ENCODE measurements at regions not wholly inside any gene's neighbourhood (a gene's known extent, or its start where the extent isn't known, plus 50 kb on each side); places are given as distances from the start of the nearest gene placed in this dataset.

- Histone ChIP-seq H3K79me2 (ENCODE audit: control insufficient read depth, insufficient read depth, low read length) (no peaks in the 10 kb centered on the region), H3K9me3 (replicated peaks; ENCODE audit: control insufficient read depth, insufficient read depth, low read depth, low read length) (no peaks in the 10 kb centered on the region), H3K27ac (ENCODE audit: extremely low read depth, low read depth, low read length) (no peak overlapping the region), H3K4me3 (no peak overlapping the region), H3K4me1 (replicated peaks in 1 of 2; ENCODE audit: control insufficient read depth in 2 of 2, insufficient read depth in 2 of 2, low read length in 2 of 2) (peaks cover 0 to 27% of the 10 kb centered on the region in 2 experiments; a peak in 1 of 5 replicates), H3K4me2 (ENCODE audit: insufficient read depth, low read length) (no peak overlapping the region), H3K27me3 (ENCODE audit: control insufficient read depth in 2 of 2, insufficient read depth in 2 of 2, low read length in 2 of 2) (no peaks in the 10 kb centered on the region), H4K20me1 (replicated peaks; ENCODE audit: control insufficient read depth, insufficient read depth, low read length) (0 out of 2 replicates have a peak, but pooled peaks cover 7% of the 10 kb centered on the region), H3K9ac (ENCODE audit: insufficient read depth in 1 of 2, low read depth in 2 of 2, low read length in 2 of 2) (no peak overlapping the region), H2AFZ (ENCODE audit: low read depth, low read length) (no peak overlapping the region), H3K36me3 (ENCODE audit: control insufficient read depth, insufficient read depth, low read length) (no peaks in the 10 kb centered on the region), H3K9me1 (ENCODE audit: control insufficient read depth, insufficient read depth, low read length) (no peaks in the 10 kb centered on the region)
- no TSS peak for BruUV-seq (replicated peaks)
- POLR2A ChIA-PET: no interaction called here
- no peak for DNase-seq (ENCODE audit: extremely low read depth in 1 of 4, low spot score in 3 of 4)
- CTCF ChIA-PET (ENCODE audit: low intra/inter-chr PET ratio): interaction anchor here (0.6 kb wide), 1 partner anchor 203 kb away, joined by 4 read pairs; no protein-coding TSS in a partner anchor
- no peak for FAIRE-seq
- no peak for ATAC-seq
- in situ Hi-C loops (cut with MboI) (loop anchor here (10.0 to 25.0 kb wide), 2 partner anchors 84 to 426 kb away; no protein-coding TSS in a partner anchor), intact Hi-C loops (cut with micrococcal nuclease) (loop anchor here (5.0 kb wide), 2 partner anchors 149 to 211 kb away; no protein-coding TSS in a partner anchor)
- 20% methylated on average over 7 of the region's 8 CpGs for WGBS (ENCODE audit: insufficient coverage, low coverage, missing lambda C conversion rate)
- TF ChIP-seq ZBTB43 (CRISPR knock-in tag; IDR thresholded peaks at IDR 0.05) (no peak), KHSRP (IDR thresholded peaks at IDR 0.05) (no peak), EGR1 (conservative IDR thresholded peaks at IDR 0.05) (no peak), HDAC1 (IDR thresholded peaks at IDR 0.05) (no peak), ZBTB40 (IDR thresholded peaks at IDR 0.05) (no peak), ZBTB40 (CRISPR knock-in tag; IDR thresholded peaks at IDR 0.05) (no peak), ZNF280B (CRISPR knock-in tag; IDR thresholded peaks at IDR 0.05) (no peak), CREB3 (tag; conservative IDR thresholded peaks at IDR 0.05; ENCODE audit: low read depth) (no peak), SIRT6 (IDR thresholded peaks at IDR 0.05; ENCODE audit: low read depth, low read length) (no peak), ZC3H4 (CRISPR knock-in tag; IDR thresholded peaks at IDR 0.05; ENCODE audit: borderline replicate concordance) (no peak)
Observed at GRCh38 chr22:23388517-23388890, 191.6 kb downstream of the IGLL1 start.

Measured in K562 (cell line).